Heart left ventricle (tissue), 16 donors: ENCODE measurements at regions not wholly inside any gene's neighbourhood (a gene's known extent, or its start where the extent isn't known, plus 50 kb on each side); places are given as distances from the start of the nearest gene placed in this dataset.

ENCODE experiments used
- ATAC-seq, 4 donors: fragments of 200-7000 bp; cut with Tn5 transposase; one replicate each; pipeline ENCODE4 v1.9.1; 2020 to 2022; ENCODE audit warnings: moderate library complexity in 4 of 4, mild to moderate bottlenecking in 3 of 4, moderate number of reproducible peaks in 1 of 4
- DNase-seq, 5 donors: peaks; one replicate each; pipeline ENCODE4 v3.0.0-alpha.2; 2020
- H3K27ac ChIP-seq, 12 donors: fragments of 200-600 bp; sonication (generic) in 4 of 12; one replicate each; pipeline versions ENCODE4 v1.5.0 to v1.8.0; 2016 to 2022; ENCODE audit warnings: mild to moderate bottlenecking in 2 of 12
- H3K27me3 ChIP-seq, 9 donors: fragments of 200-600 bp; sonication (generic) in 2 of 9; one replicate each; pipeline versions ENCODE4 v1.5.1 to v1.8.0; 2016 to 2022; ENCODE audit warnings: mild to moderate bottlenecking in 3 of 9
- H3K36me3 ChIP-seq, 9 donors: fragments of 200-600 bp; sonication (generic) in 2 of 9; one replicate each; pipeline versions ENCODE4 v1.5.0 to v1.8.0; 2018 to 2022; ENCODE audit warnings: mild to moderate bottlenecking in 2 of 9
- H3K4me1 ChIP-seq, 12 donors: fragments of 200-600 bp; sonication (generic) in 4 of 12; one replicate each; pipeline versions ENCODE4 v1.5.0 to v1.8.0; 2016 to 2022; ENCODE audit warnings: mild to moderate bottlenecking in 3 of 12
- H3K4me3 ChIP-seq, 12 donors: fragments of 200-600 bp; sonication (generic) in 4 of 12; one replicate each; pipeline versions ENCODE4 v1.5.0 to v1.8.0; 2017 to 2022; ENCODE audit warnings: mild to moderate bottlenecking in 9 of 12, moderate library complexity in 4 of 12
- H3K9me3 ChIP-seq, 12 donors: fragments of 200-600 bp; sonication (generic) in 4 of 12; one replicate each; pipeline versions ENCODE4 v1.5.0 to v1.8.0; 2016 to 2022; ENCODE audit warnings: mild to moderate bottlenecking in 1 of 12
- CTCF ChIP-seq, 12 donors: fragments of 200-600 bp; sonication (generic) in 4 of 12; IDR thresholded peaks; one replicate each; pipeline versions ENCODE4 v1.5.0 to v1.8.0; 2018 to 2022; ENCODE audit warnings: antibody characterized with exemption in 12 of 12, mild to moderate bottlenecking in 5 of 12
- POLR2A ChIP-seq, 2 donors: fragments of 450-650 bp; IDR thresholded peaks; one replicate each; pipeline ENCODE4 v1.6.1; 2017; ENCODE audit warnings: antibody characterized with exemption in 2 of 2, mild to moderate bottlenecking in 2 of 2, moderate library complexity in 2 of 2
- WGBS, 4 donors: extraction: QIAGEN DNeasy Blood & Tissue Kit in 2 of 4; methylation state at CpG; one replicate each; pipeline versions ENCODE4 v1.1.5 to v1.1.7; 2013 to 2018; 5-methylcytosine and 5-hydroxymethylcytosine counted together
- intact Hi-C, 10 donors: fragments of 100-400 bp; cut with DNase I; formaldehyde crosslinking; loops; one replicate each; pipeline versions ENCODE4 v1.11.1 to v1.14.2; 2022
- donor health status: ischemic (EF 13 %, LVEDD 7.1; RV severe dilation, severe dysfunction).
- donor health status: healthy with polysubstance abuse.
- donor health status: DM: no; HTN: yes; CAD: no.
- donor health status: DM: no; HTN: no; CAD: no.
- donor health status: ischemic (EF 25% LVEDD 6.9; RV normal size, moderate dysfunction).
- donor health status: ischemic (EF 25% LVEDD 5.7; RV mildly dilated, moderate dysfunction).
- donor health status: healthy.
- donor health status: DM: yes; HTN: yes; CAD: no.
- donor health status: ischemic (EF 35%, LVEDD 5.7; RV mildly dilated, moderate dysfunction).
- donor health status: nonischemic (EF 11% LVEDD 7.7; RV severe dilation, severe dysfunction).
- donor health status: DM: yes; HTN: yes; CAD: no.
- donor health status: PGD.
- donor health status: ischemic (EF 29% LVEDD 5.4; RV normal size, mild dysfunction).
- donor health status: nonischemic (EF 23%, LVEDD 6.1; RV moderate dilation, normal function).

GRCh38 chr17:83200751-83201150 lies 121.3 kb downstream of the METRNL start:
- peak overlapping the region in 1 of 12 donors; percentile 48 for H3K4me3 ChIP-seq
- no peaks in the 10 kb centered on the region for H3K36me3 ChIP-seq
- H3K9me3 ChIP-seq, result no peaks in the 10 kb centered on the region
- H3K27me3 ChIP-seq, result no peaks in the 10 kb centered on the region
- intact Hi-C loops, result no loop called here
- 31 to 47% (median 36%) methylated on average over 3 of the region's 3 CpGs for WGBS, 4 donors
- H3K27ac ChIP-seq, result peak overlapping the region; percentile 3 to 98 (median 60)
- peak in 4 of 5 donors; percentile 18 to 71 (median 40) for DNase-seq
- H3K4me1 ChIP-seq, result peaks cover 0 to 82% (median 46%) of the 10 kb centered on the region in 12 donors
- no peak for TF ChIP-seq CTCF (IDR thresholded peaks at IDR 0.05)
- no peak for TF ChIP-seq POLR2A (IDR thresholded peaks at IDR 0.05)
- no peak for ATAC-seq

GRCh38 chr17:83201206-83202001 lies 122.0 kb downstream of the METRNL start:
- Histone ChIP-seq H3K4me1 (peaks cover 0 to 76% (median 39%) of the 10 kb centered on the region in 12 donors), H3K36me3 (no peaks in the 10 kb centered on the region), H3K9me3 (no peaks in the 10 kb centered on the region), H3K27me3 (no peaks in the 10 kb centered on the region), H3K27ac (peak overlapping the region in 11 of 12 donors; percentile 3 to 98 (median 63)), H3K4me3 (no peak overlapping the region)
- WGBS, 4 donors, result 82 to 89% (median 83%) methylated on average over 9 of the region's 9 CpGs
- TF ChIP-seq CTCF (IDR thresholded peaks at IDR 0.05) (no peak), POLR2A (IDR thresholded peaks at IDR 0.05) (no peak)
- no peak for ATAC-seq
- peak in 3 of 5 donors; percentile 10 to 25 (median 14) for DNase-seq
- intact Hi-C loops, result no loop called here

GRCh38 chr17:83202002-83203000 lies 122.9 kb downstream of the METRNL start:
- peak overlapping the region in 9 of 12 donors; percentile 15 to 98 (median 47) for H3K27ac ChIP-seq
- intact Hi-C loops, result no loop called here
- DNase-seq, result peak in 3 of 5 donors; percentile 16 to 29 (median 19)
- no peak overlapping the region for H3K4me3 ChIP-seq
- no peaks in the 10 kb centered on the region for H3K27me3 ChIP-seq
- 89 to 96% (median 94%) methylated on average over 12 to 13 of the region's 13 CpGs for WGBS, 4 donors
- ATAC-seq, result no peak
- H3K36me3 ChIP-seq, result no peaks in the 10 kb centered on the region
- H3K9me3 ChIP-seq, result no peaks in the 10 kb centered on the region
- TF ChIP-seq CTCF (IDR thresholded peaks at IDR 0.05) (no peak), POLR2A (IDR thresholded peaks at IDR 0.05) (no peak)
- peaks cover 0 to 67% (median 37%) of the 10 kb centered on the region in 12 donors for H3K4me1 ChIP-seq
